WTC11 (cell line): ENCODE measurements at regions not wholly inside any gene's neighbourhood (a gene's known extent, or its start where the extent isn't known, plus 50 kb on each side); places are given as distances from the start of the nearest gene placed in this dataset.

Experiments used
- ATAC-seq: fragments of 200-7000 bp; cut with Tn5 transposase; 2 replicates; pipeline ENCODE4 v1.10.0; 2021; ENCODE audit warnings: mild to moderate bottlenecking, moderate library complexity
- CTCF ChIA-PET: fragments of 300-600 bp; sonication (Branson Sonifier 250); formaldehyde crosslinking; loops from one replicate; lab custom pipeline; 2021; ENCODE audit warnings: antibody characterized with exemption; lab: Charles Lee
- POLR2A ChIA-PET: fragments of 350-600 bp; sonication (Branson Sonifier 250); formaldehyde crosslinking; loops from one replicate; lab custom pipeline; 2021; ENCODE audit warnings: antibody characterized with exemption; lab: Charles Lee
- DNase-seq: peaks from one replicate; pipeline ENCODE4 v3.0.0; 2021; ENCODE audit warnings: low spot score
- H3K27ac Mint-ChIP-seq: 2 replicates; pipeline ENCODE4 v1.8.0; 2021; ENCODE audit warnings: mixed read lengths
- H3K27me3 Mint-ChIP-seq: 2 replicates; pipeline ENCODE4 v1.8.0; 2021; ENCODE audit warnings: low read depth, mild to moderate bottlenecking, moderate library complexity, mixed read lengths
- H3K36me3 Mint-ChIP-seq: 2 replicates; pipeline ENCODE4 v1.8.0; 2021; ENCODE audit warnings: mixed read lengths
- H3K4me1 Mint-ChIP-seq: 2 replicates; pipeline ENCODE4 v1.8.0; 2022; ENCODE audit warnings: mixed read lengths
- H3K4me3 Mint-ChIP-seq: 2 replicates; pipeline ENCODE4 v1.8.0; 2021; ENCODE audit warnings: mild to moderate bottlenecking, moderate library complexity, mixed read lengths
- H3K9me3 Mint-ChIP-seq: 2 replicates; pipeline ENCODE4 v1.8.0; 2021; ENCODE audit warnings: mixed read lengths
- CBFB ChIP-seq: sonication (generic); formaldehyde crosslinking; IDR thresholded peaks from 2 replicates; pipeline ENCODE4 v1.8.1; 2022; ENCODE audit warnings: mild to moderate bottlenecking, low read depth, missing genetic modification reagents
- ZNF219 ChIP-seq: sonication (generic); formaldehyde crosslinking; IDR thresholded peaks from 2 replicates; pipeline ENCODE4 v1.8.0; 2023; ENCODE audit warnings: missing genetic modification reagents, mild to moderate bottlenecking, borderline replicate concordance
- ZNF396 ChIP-seq: fragments of 250-450 bp; sonication (Bioruptor Pico); IDR thresholded peaks from 2 replicates; pipeline ENCODE4 v1.8.0; 2021; ENCODE audit warnings: mild to moderate bottlenecking, moderate library complexity, borderline replicate concordance
- TF ChIP-seq, protein P1 (sequence below): sonication (generic); formaldehyde crosslinking; IDR thresholded peaks from 2 replicates; pipeline ENCODE4 v1.8.1; 2023; ENCODE audit warnings: mild to moderate bottlenecking, moderate library complexity, missing genetic modification reagents
- TF ChIP-seq, protein P2 (sequence below): sonication (generic); formaldehyde crosslinking; IDR thresholded peaks from 2 replicates; pipeline ENCODE4 v1.8.0; 2023; ENCODE audit warnings: missing genetic modification reagents, mild to moderate bottlenecking, borderline replicate concordance
- TF ChIP-seq, protein P3 (sequence below): sonication (generic); formaldehyde crosslinking; IDR thresholded peaks from 2 replicates; pipeline ENCODE4 v1.8.1; 2023; ENCODE audit warnings: mild to moderate bottlenecking, missing genetic modification reagents
- TF ChIP-seq, protein P4 (sequence below): fragments of 250-450 bp; sonication (Bioruptor Pico); IDR thresholded peaks from 2 replicates; pipeline ENCODE4 v1.9.0; 2021; ENCODE audit warnings: moderate library complexity, mild to moderate bottlenecking, inconsistent platforms, borderline replicate concordance
- TF ChIP-seq, protein P5 (sequence below): sonication (generic); formaldehyde crosslinking; IDR thresholded peaks from 2 replicates; pipeline ENCODE4 v1.8.0; 2022; ENCODE audit warnings: mild to moderate bottlenecking, missing genetic modification reagents
- TF ChIP-seq, protein P6 (sequence below): fragments of 250-450 bp; sonication (Bioruptor Pico); IDR thresholded peaks from 2 replicates; pipeline ENCODE4 v1.9.0; 2021; ENCODE audit warnings: mild to moderate bottlenecking, borderline replicate concordance
- TF ChIP-seq, protein P7 (sequence below): sonication (generic); formaldehyde crosslinking; IDR thresholded peaks from 2 replicates; pipeline ENCODE4 v1.8.1; 2022; ENCODE audit warnings: low read depth, missing genetic modification reagents, borderline replicate concordance

DNA sequence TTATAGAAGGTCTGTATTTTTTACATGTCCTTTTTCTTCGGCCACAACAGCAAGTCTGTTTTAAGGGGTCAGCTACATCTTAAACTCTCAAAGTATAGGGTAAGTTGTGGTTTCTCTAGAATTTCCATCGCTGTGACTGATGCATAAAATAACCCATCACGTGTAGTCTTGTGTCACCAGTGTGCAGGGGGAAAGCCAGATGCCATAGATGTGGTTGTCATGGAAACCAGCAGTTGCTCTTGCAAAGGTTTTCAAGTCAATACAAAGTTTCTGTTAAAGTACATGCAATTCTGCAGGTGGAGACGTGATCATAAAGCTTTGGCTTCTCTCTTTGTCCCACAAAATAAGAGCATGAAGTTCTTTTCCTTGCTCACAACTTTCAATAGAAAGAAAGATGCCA is 210.3 kb upstream of the ONECUT1 start (continued):
- TF ChIP-seq, protein P1, sequence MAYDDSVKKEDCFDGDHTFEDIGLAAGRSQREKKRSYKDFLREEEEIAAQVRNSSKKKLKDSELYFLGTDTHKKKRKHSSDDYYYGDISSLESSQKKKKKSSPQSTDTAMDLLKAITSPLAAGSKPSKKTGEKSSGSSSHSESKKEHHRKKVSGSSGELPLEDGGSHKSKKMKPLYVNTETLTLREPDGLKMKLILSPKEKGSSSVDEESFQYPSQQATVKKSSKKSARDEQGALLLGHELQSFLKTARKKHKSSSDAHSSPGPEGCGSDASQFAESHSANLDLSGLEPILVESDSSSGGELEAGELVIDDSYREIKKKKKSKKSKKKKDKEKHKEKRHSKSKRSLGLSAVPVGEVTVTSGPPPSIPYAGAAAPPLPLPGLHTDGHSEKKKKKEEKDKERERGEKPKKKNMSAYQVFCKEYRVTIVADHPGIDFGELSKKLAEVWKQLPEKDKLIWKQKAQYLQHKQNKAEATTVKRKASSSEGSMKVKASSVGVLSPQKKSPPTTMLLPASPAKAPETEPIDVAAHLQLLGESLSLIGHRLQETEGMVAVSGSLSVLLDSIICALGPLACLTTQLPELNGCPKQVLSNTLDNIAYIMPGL = no peak

DNA sequence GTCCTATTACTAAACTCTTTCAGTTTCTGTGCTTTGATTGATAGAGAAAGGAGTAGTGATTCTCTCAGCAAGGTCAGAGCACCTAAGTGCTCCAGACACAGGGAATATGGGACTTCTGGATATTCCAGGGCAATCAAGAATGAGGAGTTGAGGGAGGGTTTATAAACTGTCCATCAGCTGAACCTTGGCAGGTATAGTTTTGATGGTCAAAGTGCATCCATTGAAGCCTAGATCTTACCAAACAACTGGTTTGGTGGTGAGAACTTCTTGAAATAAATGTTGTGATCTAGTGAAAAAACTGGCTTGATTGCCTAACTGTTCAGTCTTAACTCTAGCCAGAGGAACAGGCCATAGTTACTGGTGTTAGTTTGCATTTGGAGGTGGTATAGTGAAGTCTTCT is 207.0 kb upstream of the ONECUT1 start:
- no peak overlapping the region for H3K4me3 Mint-ChIP-seq
- TF ChIP-seq, protein P2, sequence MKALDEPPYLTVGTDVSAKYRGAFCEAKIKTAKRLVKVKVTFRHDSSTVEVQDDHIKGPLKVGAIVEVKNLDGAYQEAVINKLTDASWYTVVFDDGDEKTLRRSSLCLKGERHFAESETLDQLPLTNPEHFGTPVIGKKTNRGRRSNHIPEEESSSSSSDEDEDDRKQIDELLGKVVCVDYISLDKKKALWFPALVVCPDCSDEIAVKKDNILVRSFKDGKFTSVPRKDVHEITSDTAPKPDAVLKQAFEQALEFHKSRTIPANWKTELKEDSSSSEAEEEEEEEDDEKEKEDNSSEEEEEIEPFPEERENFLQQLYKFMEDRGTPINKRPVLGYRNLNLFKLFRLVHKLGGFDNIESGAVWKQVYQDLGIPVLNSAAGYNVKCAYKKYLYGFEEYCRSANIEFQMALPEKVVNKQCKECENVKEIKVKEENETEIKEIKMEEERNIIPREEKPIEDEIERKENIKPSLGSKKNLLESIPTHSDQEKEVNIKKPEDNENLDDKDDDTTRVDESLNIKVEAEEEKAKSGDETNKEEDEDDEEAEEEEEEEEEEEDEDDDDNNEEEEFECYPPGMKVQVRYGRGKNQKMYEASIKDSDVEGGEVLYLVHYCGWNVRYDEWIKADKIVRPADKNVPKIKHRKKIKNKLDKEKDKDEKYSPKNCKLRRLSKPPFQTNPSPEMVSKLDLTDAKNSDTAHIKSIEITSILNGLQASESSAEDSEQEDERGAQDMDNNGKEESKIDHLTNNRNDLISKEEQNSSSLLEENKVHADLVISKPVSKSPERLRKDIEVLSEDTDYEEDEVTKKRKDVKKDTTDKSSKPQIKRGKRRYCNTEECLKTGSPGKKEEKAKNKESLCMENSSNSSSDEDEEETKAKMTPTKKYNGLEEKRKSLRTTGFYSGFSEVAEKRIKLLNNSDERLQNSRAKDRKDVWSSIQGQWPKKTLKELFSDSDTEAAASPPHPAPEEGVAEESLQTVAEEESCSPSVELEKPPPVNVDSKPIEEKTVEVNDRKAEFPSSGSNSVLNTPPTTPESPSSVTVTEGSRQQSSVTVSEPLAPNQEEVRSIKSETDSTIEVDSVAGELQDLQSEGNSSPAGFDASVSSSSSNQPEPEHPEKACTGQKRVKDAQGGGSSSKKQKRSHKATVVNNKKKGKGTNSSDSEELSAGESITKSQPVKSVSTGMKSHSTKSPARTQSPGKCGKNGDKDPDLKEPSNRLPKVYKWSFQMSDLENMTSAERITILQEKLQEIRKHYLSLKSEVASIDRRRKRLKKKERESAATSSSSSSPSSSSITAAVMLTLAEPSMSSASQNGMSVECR = no peak
- TF ChIP-seq CBFB (CRISPR knock-in tag) (no peak), ZNF396 (CRISPR knock-in tag) (no peak), ZNF219 (no peak)
- TF ChIP-seq, protein P3, sequence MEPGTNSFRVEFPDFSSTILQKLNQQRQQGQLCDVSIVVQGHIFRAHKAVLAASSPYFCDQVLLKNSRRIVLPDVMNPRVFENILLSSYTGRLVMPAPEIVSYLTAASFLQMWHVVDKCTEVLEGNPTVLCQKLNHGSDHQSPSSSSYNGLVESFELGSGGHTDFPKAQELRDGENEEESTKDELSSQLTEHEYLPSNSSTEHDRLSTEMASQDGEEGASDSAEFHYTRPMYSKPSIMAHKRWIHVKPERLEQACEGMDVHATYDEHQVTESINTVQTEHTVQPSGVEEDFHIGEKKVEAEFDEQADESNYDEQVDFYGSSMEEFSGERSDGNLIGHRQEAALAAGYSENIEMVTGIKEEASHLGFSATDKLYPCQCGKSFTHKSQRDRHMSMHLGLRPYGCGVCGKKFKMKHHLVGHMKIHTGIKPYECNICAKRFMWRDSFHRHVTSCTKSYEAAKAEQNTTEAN (CRISPR knock-in tag) = no peak
- TF ChIP-seq, protein P4, sequence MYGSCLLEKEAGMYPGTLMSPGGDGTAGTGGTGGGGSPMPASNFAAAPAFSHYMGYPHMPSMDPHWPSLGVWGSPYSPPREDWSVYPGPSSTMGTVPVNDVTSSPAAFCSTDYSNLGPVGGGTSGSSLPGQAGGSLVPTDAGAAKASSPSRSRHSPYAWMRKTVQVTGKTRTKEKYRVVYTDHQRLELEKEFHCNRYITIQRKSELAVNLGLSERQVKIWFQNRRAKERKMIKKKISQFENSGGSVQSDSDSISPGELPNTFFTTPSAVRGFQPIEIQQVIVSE (CRISPR knock-in tag) = no peak
- TF ChIP-seq, protein P5, sequence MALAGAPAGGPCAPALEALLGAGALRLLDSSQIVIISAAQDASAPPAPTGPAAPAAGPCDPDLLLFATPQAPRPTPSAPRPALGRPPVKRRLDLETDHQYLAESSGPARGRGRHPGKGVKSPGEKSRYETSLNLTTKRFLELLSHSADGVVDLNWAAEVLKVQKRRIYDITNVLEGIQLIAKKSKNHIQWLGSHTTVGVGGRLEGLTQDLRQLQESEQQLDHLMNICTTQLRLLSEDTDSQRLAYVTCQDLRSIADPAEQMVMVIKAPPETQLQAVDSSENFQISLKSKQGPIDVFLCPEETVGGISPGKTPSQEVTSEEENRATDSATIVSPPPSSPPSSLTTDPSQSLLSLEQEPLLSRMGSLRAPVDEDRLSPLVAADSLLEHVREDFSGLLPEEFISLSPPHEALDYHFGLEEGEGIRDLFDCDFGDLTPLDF = no peak
- H3K4me1 Mint-ChIP-seq = peaks cover 5% of the 10 kb centered on the region; the same call in 1 of the 2 replicates
- no peak overlapping the region for H3K27ac Mint-ChIP-seq
- ChIA-PET CTCF (no interaction called here), POLR2A (no interaction called here)
- H3K9me3 Mint-ChIP-seq = peaks cover 39% of the 10 kb centered on the region
- DNase-seq (no peak), ATAC-seq (no peak)
- peaks cover 14% of the 10 kb centered on the region for H3K36me3 Mint-ChIP-seq
- peaks cover 3% of the 10 kb centered on the region for H3K27me3 Mint-ChIP-seq

DNA sequence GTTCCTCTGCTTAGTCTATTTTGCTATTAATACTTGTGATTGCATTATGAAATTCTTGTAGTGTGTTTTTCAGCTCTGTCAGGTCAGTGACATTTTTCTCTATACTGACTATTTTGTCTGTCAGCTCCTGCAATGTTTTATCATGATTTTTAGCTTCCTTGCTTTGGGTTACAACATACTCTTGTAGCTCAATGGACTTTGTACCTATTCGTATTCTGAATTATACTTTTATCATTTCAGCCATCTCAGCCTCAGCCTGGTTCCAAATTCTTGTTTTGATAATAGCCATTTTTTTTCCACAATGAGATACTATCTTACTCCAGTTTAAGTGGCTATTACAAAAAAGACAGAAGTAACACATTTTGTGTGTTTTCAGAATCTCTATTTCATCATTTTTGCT is 204.2 kb upstream of the ONECUT1 start:
- POLR2A ChIA-PET = no interaction called here

More for the DNA sequence above, 204.2 kb upstream of the ONECUT1 start:
- no peak for ATAC-seq
- peaks cover 5% of the 10 kb centered on the region; the same call in 1 of the 2 replicates for H3K4me1 Mint-ChIP-seq
- peaks cover 14% of the 10 kb centered on the region for H3K36me3 Mint-ChIP-seq
- H3K9me3 Mint-ChIP-seq = peaks cover 50% of the 10 kb centered on the region
- peaks cover 3% of the 10 kb centered on the region for H3K27me3 Mint-ChIP-seq
- H3K27ac Mint-ChIP-seq = no peak overlapping the region
- CTCF ChIA-PET = interaction anchor here (0.6 kb wide), 1 partner anchor 212 kb away, joined by 3 read pairs; no protein-coding TSS in a partner anchor
- TF ChIP-seq, protein P6, sequence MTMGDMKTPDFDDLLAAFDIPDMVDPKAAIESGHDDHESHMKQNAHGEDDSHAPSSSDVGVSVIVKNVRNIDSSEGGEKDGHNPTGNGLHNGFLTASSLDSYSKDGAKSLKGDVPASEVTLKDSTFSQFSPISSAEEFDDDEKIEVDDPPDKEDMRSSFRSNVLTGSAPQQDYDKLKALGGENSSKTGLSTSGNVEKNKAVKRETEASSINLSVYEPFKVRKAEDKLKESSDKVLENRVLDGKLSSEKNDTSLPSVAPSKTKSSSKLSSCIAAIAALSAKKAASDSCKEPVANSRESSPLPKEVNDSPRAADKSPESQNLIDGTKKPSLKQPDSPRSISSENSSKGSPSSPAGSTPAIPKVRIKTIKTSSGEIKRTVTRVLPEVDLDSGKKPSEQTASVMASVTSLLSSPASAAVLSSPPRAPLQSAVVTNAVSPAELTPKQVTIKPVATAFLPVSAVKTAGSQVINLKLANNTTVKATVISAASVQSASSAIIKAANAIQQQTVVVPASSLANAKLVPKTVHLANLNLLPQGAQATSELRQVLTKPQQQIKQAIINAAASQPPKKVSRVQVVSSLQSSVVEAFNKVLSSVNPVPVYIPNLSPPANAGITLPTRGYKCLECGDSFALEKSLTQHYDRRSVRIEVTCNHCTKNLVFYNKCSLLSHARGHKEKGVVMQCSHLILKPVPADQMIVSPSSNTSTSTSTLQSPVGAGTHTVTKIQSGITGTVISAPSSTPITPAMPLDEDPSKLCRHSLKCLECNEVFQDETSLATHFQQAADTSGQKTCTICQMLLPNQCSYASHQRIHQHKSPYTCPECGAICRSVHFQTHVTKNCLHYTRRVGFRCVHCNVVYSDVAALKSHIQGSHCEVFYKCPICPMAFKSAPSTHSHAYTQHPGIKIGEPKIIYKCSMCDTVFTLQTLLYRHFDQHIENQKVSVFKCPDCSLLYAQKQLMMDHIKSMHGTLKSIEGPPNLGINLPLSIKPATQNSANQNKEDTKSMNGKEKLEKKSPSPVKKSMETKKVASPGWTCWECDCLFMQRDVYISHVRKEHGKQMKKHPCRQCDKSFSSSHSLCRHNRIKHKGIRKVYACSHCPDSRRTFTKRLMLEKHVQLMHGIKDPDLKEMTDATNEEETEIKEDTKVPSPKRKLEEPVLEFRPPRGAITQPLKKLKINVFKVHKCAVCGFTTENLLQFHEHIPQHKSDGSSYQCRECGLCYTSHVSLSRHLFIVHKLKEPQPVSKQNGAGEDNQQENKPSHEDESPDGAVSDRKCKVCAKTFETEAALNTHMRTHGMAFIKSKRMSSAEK (CRISPR knock-in tag) = no peak
- TF ChIP-seq, protein P7, sequence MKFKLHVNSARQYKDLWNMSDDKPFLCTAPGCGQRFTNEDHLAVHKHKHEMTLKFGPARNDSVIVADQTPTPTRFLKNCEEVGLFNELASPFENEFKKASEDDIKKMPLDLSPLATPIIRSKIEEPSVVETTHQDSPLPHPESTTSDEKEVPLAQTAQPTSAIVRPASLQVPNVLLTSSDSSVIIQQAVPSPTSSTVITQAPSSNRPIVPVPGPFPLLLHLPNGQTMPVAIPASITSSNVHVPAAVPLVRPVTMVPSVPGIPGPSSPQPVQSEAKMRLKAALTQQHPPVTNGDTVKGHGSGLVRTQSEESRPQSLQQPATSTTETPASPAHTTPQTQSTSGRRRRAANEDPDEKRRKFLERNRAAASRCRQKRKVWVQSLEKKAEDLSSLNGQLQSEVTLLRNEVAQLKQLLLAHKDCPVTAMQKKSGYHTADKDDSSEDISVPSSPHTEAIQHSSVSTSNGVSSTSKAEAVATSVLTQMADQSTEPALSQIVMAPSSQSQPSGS (CRISPR knock-in tag) = no peak
- TF ChIP-seq, all 79 proteins: peak for 0
- DNase-seq = no peak
- H3K4me3 Mint-ChIP-seq = no peak overlapping the region
